IMR-90 (cell line): ENCODE measurements at regions not wholly inside any gene's neighbourhood (a gene's known extent, or its start where the extent isn't known, plus 50 kb on each side); places are given as distances from the start of the nearest gene placed in this dataset.

Source experiments
- ATAC-seq: fragments of 200-7000 bp; cut with Tn5 transposase; 2 replicates; pipeline ENCODE4 v1.9.1; 2020; ENCODE audit warnings: low read depth, mild to moderate bottlenecking, moderate library complexity
- BruUV-seq: library from RNA; stranded (reverse); fragments of 400-500 nt; replicated peaks from 2 replicates; lab custom pipeline; 2021; lab: Mats Ljungman, UMichigan
- CTCF ChIA-PET: fragments of 300-600 bp; formaldehyde crosslinking; extraction: SDS; loops from one replicate; lab custom pipeline; 2021; ENCODE audit warnings: antibody characterized with exemption; lab: Yijun Ruan, JAX
- POLR2A ChIA-PET: fragments of 300-600 bp; sonication (Branson Sonifier 250); formaldehyde crosslinking; loops from one replicate; lab custom pipeline; 2022; ENCODE audit warnings: antibody characterized with exemption; ENCODE audit not compliant: unreplicated experiment; lab: Charles Lee
- DNase-seq: peaks from one replicate; pipeline ENCODE4 v3.0.0; 2013
- H2AFZ ChIP-seq: replicated peaks from 2 replicates; pipeline ENCODE3; 2013; ENCODE audit warnings: low read length, mild to moderate bottlenecking; ENCODE audit not compliant: poor library complexity
- H2AK5ac ChIP-seq: 2 replicates; pipeline ENCODE4 v1.6.1; 2013; ENCODE audit warnings: low read depth, low read length, inconsistent platforms
- H2AK9ac ChIP-seq: replicated peaks from 2 replicates; pipeline ENCODE3; 2013; ENCODE audit warnings: mild to moderate bottlenecking, low read depth, low read length, moderate library complexity; ENCODE audit not compliant: poor library complexity
- H2BK120ac ChIP-seq: 2 replicates; pipeline ENCODE4 v1.6.1; 2013; ENCODE audit warnings: low read depth, low read length, inconsistent platforms
- H2BK15ac ChIP-seq: 3 replicates; pipeline ENCODE4 v1.6.1; 2013; ENCODE audit warnings: low read depth, low read length, inconsistent platforms
- H2BK20ac ChIP-seq: 2 replicates; pipeline ENCODE4 v1.6.1; 2013; ENCODE audit warnings: low read depth, mild to moderate bottlenecking, inconsistent platforms, low read length, moderate library complexity
- H2BK5ac ChIP-seq: 2 replicates; pipeline ENCODE4 v1.6.1; 2013; ENCODE audit warnings: mild to moderate bottlenecking, low read depth, low read length, inconsistent platforms; ENCODE audit not compliant: poor library complexity, severe bottlenecking
- H3K14ac ChIP-seq: replicated peaks from 2 replicates; pipeline ENCODE4 v1.6.1; 2013; ENCODE audit warnings: low read depth, low read length, inconsistent platforms
- H3K18ac ChIP-seq: 2 replicates; pipeline ENCODE4 v1.6.1; 2013; ENCODE audit warnings: low read depth, low read length, control low read depth
- H3K23ac ChIP-seq: 2 replicates; pipeline ENCODE4 v1.6.1; 2013; ENCODE audit warnings: low read depth, low read length, inconsistent platforms
- H3K27ac ChIP-seq: 2 replicates; pipeline ENCODE4 v1.5.1; 2013; ENCODE audit warnings: mild to moderate bottlenecking, control low read depth, low read length; ENCODE audit not compliant: insufficient read depth
- H3K27me3 ChIP-seq: 2 replicates; pipeline ENCODE4 v1.6.1; 2013; ENCODE audit warnings: low read length; ENCODE audit not compliant: control insufficient read depth, insufficient read depth
- H3K36me3 ChIP-seq: 2 replicates; pipeline ENCODE4 v1.6.1; 2013; ENCODE audit warnings: low read length, mixed read lengths; ENCODE audit not compliant: control insufficient read depth, insufficient read depth
- H3K4ac ChIP-seq: 2 replicates; pipeline ENCODE4 v1.6.1; 2013; ENCODE audit warnings: low read depth, low read length, inconsistent platforms
- H3K4me1 ChIP-seq: 2 replicates; pipeline ENCODE4 v1.6.1; 2013; ENCODE audit warnings: low read length, mixed read lengths; ENCODE audit not compliant: control insufficient read depth, insufficient read depth
- H3K4me2 ChIP-seq: 2 replicates; pipeline ENCODE4 v1.6.1; 2013; ENCODE audit warnings: low read depth, mild to moderate bottlenecking, control low read depth, low read length, moderate library complexity
- H3K4me3 ChIP-seq: 2 replicates; pipeline ENCODE4 v1.5.1; 2013; ENCODE audit warnings: low read depth, mild to moderate bottlenecking, control low read depth, low read length, moderate library complexity; ENCODE audit not compliant: insufficient read depth
- H3K56ac ChIP-seq: 2 replicates; pipeline ENCODE4 v1.6.1; 2013; ENCODE audit warnings: low read length, inconsistent platforms; ENCODE audit not compliant: insufficient read depth; ENCODE audit errors: extremely low read depth
- H3K79me1 ChIP-seq, 2 experiments: 2 replicates each; pipeline ENCODE4 v1.6.1; 2013; ENCODE audit warnings: low read length in 2 of 2, inconsistent platforms in 1 of 2, low read depth in 1 of 2
- H3K9ac ChIP-seq: 2 replicates; pipeline ENCODE4 v1.6.1; 2013; ENCODE audit warnings: low read depth, low read length, control low read depth
- H3K9me1 ChIP-seq: 2 replicates; pipeline ENCODE4 v1.6.1; 2013; ENCODE audit warnings: low read length, inconsistent platforms; ENCODE audit not compliant: insufficient read depth
- H3K9me3 ChIP-seq: 2 replicates; pipeline ENCODE4 v1.6.1; 2013; ENCODE audit warnings: low read length; ENCODE audit not compliant: control insufficient read depth, insufficient read depth
- H4K20me1 ChIP-seq: 2 replicates; pipeline ENCODE4 v1.6.1; 2013; ENCODE audit warnings: low read length, inconsistent platforms; ENCODE audit not compliant: insufficient read depth
- H4K5ac ChIP-seq: 2 replicates; pipeline ENCODE4 v1.6.1; 2013; ENCODE audit warnings: mild to moderate bottlenecking, low read depth, low read length, control low read depth
- H4K8ac ChIP-seq, 2 experiments: 2 replicates each; pipeline ENCODE4 v1.6.1; 2013; ENCODE audit warnings: low read depth in 2 of 2, low read length in 2 of 2, control low read depth in 1 of 2, inconsistent platforms in 1 of 2
- H4K91ac ChIP-seq: 2 replicates; pipeline ENCODE4 v1.6.1; 2013; ENCODE audit warnings: low read depth, low read length, inconsistent platforms; ENCODE audit not compliant: insufficient read depth
- CEBPB ChIP-seq: IDR thresholded peaks from 2 replicates; pipeline ENCODE4 v1.6.1; 2012; ENCODE audit warnings: low read depth, low read length, improper control_type of control experiment
- RAD21 ChIP-seq: IDR thresholded peaks from 2 replicates; pipeline ENCODE4 v1.6.1; 2012; ENCODE audit warnings: low read length, improper control_type of control experiment
- WGBS, 2 experiments: methylation state at CpG; one replicate each; pipeline versions ENCODE4 v1.1.5 to v1.1.7; 2013; ENCODE audit warnings: missing lambda C conversion rate in 2 of 2; ENCODE audit not compliant: insufficient read length in 1 of 2; ENCODE audit errors: extremely low coverage in 2 of 2; 5-methylcytosine and 5-hydroxymethylcytosine counted together
- dilution Hi-C: fragments of 300-500 bp; cut with HindIII; formaldehyde crosslinking; loops from one replicate; pipeline ENCODE4 v1.14.3; 2018; ENCODE audit warnings: low sequenced_read_pairs; ENCODE audit not compliant: unreplicated experiment
- in situ Hi-C: fragments of 300-500 bp; cut with MboI; formaldehyde crosslinking; loops from 3 replicates; pipeline ENCODE4 v1.14.3; 2019; ENCODE audit warnings: low sequenced_read_pairs, inconsistent platforms, mixed read lengths
- intact Hi-C: fragments of 100-400 bp; cut with micrococcal nuclease; formaldehyde crosslinking; loops from 2 replicates; pipeline ENCODE4 v1.10.0; 2022

GRCh38 chr12:127192391-127192790, 1074.6 kb upstream of the TMEM132C start:
- ATAC-seq (no peak), DNase-seq (no peak)
- Histone ChIP-seq H4K20me1 (no peaks in the 10 kb centered on the region), H3K27me3 (no peaks in the 10 kb centered on the region), H3K14ac (no peak overlapping the region), H2AK5ac (no peak overlapping the region), H3K4me2 (no peak overlapping the region), H3K9ac (no peak overlapping the region), H3K4me3 (no peak overlapping the region), H4K5ac (no peak overlapping the region), H3K18ac (no peak overlapping the region), H2BK120ac (no peak overlapping the region), H3K9me1 (no peaks in the 10 kb centered on the region), H3K4me1 (no peaks in the 10 kb centered on the region), H4K8ac (no peak overlapping the region), H3K27ac (no peak overlapping the region), H2BK20ac (no peak overlapping the region), H3K9me3 (peaks cover 5% of the 10 kb centered on the region), H3K56ac (no peak overlapping the region), H3K4ac (no peak overlapping the region), H3K79me1 (no peaks in the 10 kb centered on the region), H2AFZ (no peak overlapping the region), H2BK15ac (no peak overlapping the region), H3K36me3 (no peaks in the 10 kb centered on the region), H2AK9ac (no peak overlapping the region), H2BK5ac (no peak overlapping the region), H3K23ac (no peak overlapping the region), H4K91ac (no peak overlapping the region)
- no TSS peak for BruUV-seq
- no CpG with 5 or more reads among the region's 3 CpGs for WGBS, 2 experiments
- dilution Hi-C loops (no loop called here), intact Hi-C loops (no loop called here), in situ Hi-C loops (no loop called here)
- CTCF ChIA-PET = interaction anchor here (0.7 kb wide), 1 partner anchor 192 kb away, joined by 4 read pairs; no protein-coding TSS in a partner anchor
- peak; percentile 36; the same call in 1 of the 2 replicates for TF ChIP-seq CEBPB
- TF ChIP-seq RAD21 = no peak
- POLR2A ChIA-PET = no interaction called here
